H9 (cell line): ENCODE measurements at regions not wholly inside any gene's neighbourhood (a gene's known extent, or its start where the extent isn't known, plus 50 kb on each side); places are given as distances from the start of the nearest gene placed in this dataset.

ENCODE experiments used
- DNase-seq: peaks from one replicate; pipeline ENCODE4 v3.0.0-alpha.2; 2017
- H2AFZ ChIP-seq: one replicate; pipeline ENCODE4 v1.6.1; 2013; ENCODE audit warnings: mild to moderate bottlenecking, low read length, control low read depth, moderate library complexity
- H2AK5ac ChIP-seq: 2 replicates; pipeline ENCODE4 v1.6.1; 2013; ENCODE audit warnings: low read length, control low read depth, mixed read lengths; ENCODE audit not compliant: insufficient read length
- H2BK120ac ChIP-seq: one replicate; pipeline ENCODE4 v1.6.1; 2013; ENCODE audit warnings: low read depth, mild to moderate bottlenecking, low read length, control low read depth, inconsistent platforms; ENCODE audit not compliant: poor library complexity, severe bottlenecking
- H2BK12ac ChIP-seq: 2 replicates; pipeline ENCODE4 v1.6.1; 2013; ENCODE audit warnings: low read length, control low read depth, mixed read lengths, low read depth; ENCODE audit not compliant: insufficient read length
- H2BK15ac ChIP-seq: 2 replicates; pipeline ENCODE4 v1.6.1; 2013; ENCODE audit warnings: low read depth, low read length, control low read depth
- H2BK20ac ChIP-seq: one replicate; pipeline ENCODE4 v1.6.1; 2013; ENCODE audit warnings: low read depth, mild to moderate bottlenecking, low read length, control low read depth, inconsistent platforms; ENCODE audit not compliant: poor library complexity, severe bottlenecking
- H2BK5ac ChIP-seq: 2 replicates; pipeline ENCODE4 v1.6.1; 2013; ENCODE audit warnings: low read length, control low read depth, mixed read lengths; ENCODE audit not compliant: insufficient read length
- H3K14ac ChIP-seq: 2 replicates; pipeline ENCODE4 v1.6.1; 2013; ENCODE audit warnings: low read length, control low read depth; ENCODE audit not compliant: insufficient read depth
- H3K18ac ChIP-seq: 2 replicates; pipeline ENCODE4 v1.6.1; 2013; ENCODE audit warnings: low read depth, mild to moderate bottlenecking, mixed read lengths, low read length, control low read depth; ENCODE audit not compliant: insufficient read length
- H3K23ac ChIP-seq: 2 replicates; pipeline ENCODE4 v1.6.1; 2013; ENCODE audit warnings: low read length, control low read depth, mixed read lengths, low read depth; ENCODE audit not compliant: insufficient read length
- H3K23me2 ChIP-seq: 2 replicates; pipeline ENCODE4 v1.6.1; 2013; ENCODE audit warnings: low read depth, mild to moderate bottlenecking, mixed read lengths, low read length, control low read depth; ENCODE audit not compliant: insufficient read length, poor library complexity, severe bottlenecking
- H3K27ac ChIP-seq: 2 replicates; pipeline ENCODE4 v1.5.1; 2013; ENCODE audit warnings: low read length, control low read depth, mixed read lengths, low read depth; ENCODE audit not compliant: insufficient read length
- H3K27me3 ChIP-seq: 2 replicates; pipeline ENCODE4 v1.6.1; 2013; ENCODE audit warnings: low read length, control low read depth, inconsistent platforms; ENCODE audit not compliant: insufficient read depth
- H3K4ac ChIP-seq: 2 replicates; pipeline ENCODE4 v1.6.1; 2013; ENCODE audit warnings: low read depth, mild to moderate bottlenecking, control low read depth, inconsistent platforms, low read length, moderate library complexity
- H3K4me1 ChIP-seq: 2 replicates; pipeline ENCODE4 v1.6.1; 2013; ENCODE audit warnings: low read length, control low read depth, inconsistent platforms; ENCODE audit not compliant: insufficient read depth
- H3K4me2 ChIP-seq: 2 replicates; pipeline ENCODE4 v1.6.1; 2013; ENCODE audit warnings: low read length, control low read depth, mixed read lengths; ENCODE audit not compliant: insufficient read length, insufficient read depth
- H3K56ac ChIP-seq: 2 replicates; pipeline ENCODE4 v1.6.1; 2013; ENCODE audit warnings: low read depth, mild to moderate bottlenecking, mixed read lengths, low read length, control low read depth; ENCODE audit not compliant: insufficient read length
- H3K79me1 ChIP-seq: 2 replicates; pipeline ENCODE4 v1.6.1; 2013; ENCODE audit warnings: low read depth, mild to moderate bottlenecking, moderate library complexity, low read length, control low read depth, inconsistent platforms; ENCODE audit not compliant: insufficient read depth, poor library complexity, severe bottlenecking
- H3K79me2 ChIP-seq: 2 replicates; pipeline ENCODE4 v1.6.1; 2013; ENCODE audit warnings: low read length, control low read depth, inconsistent platforms; ENCODE audit not compliant: insufficient read depth
- H3K9ac ChIP-seq: 2 replicates; pipeline ENCODE4 v1.6.1; 2013; ENCODE audit warnings: low read length, control low read depth, mixed read lengths; ENCODE audit not compliant: insufficient read length; ENCODE audit errors: extremely low read depth
- H3K9me3 ChIP-seq: one replicate; pipeline ENCODE4 v1.6.1; 2013; ENCODE audit warnings: low read depth, low read length, inconsistent platforms; ENCODE audit not compliant: control insufficient read depth
- H3T11ph ChIP-seq: one replicate; pipeline ENCODE4 v1.6.1; 2013; ENCODE audit warnings: mild to moderate bottlenecking, low read length, control low read depth, inconsistent platforms
- H4K20me1 ChIP-seq: one replicate; pipeline ENCODE4 v1.6.1; 2013; ENCODE audit not compliant: control insufficient read depth, insufficient read length, insufficient read depth
- H4K5ac ChIP-seq: 2 replicates; pipeline ENCODE4 v1.6.1; 2013; ENCODE audit warnings: low read depth, mild to moderate bottlenecking, mixed read lengths, low read length, control low read depth; ENCODE audit not compliant: insufficient read length
- H4K8ac ChIP-seq: replicated peaks from 2 replicates; pipeline ENCODE4 v1.6.1; 2013; ENCODE audit warnings: low read length, control low read depth, mixed read lengths, low read depth; ENCODE audit not compliant: insufficient read length
- H4K91ac ChIP-seq: 2 replicates; pipeline ENCODE4 v1.6.1; 2013; ENCODE audit warnings: low read depth, mild to moderate bottlenecking, moderate library complexity, mixed read lengths, low read length, control low read depth; ENCODE audit not compliant: insufficient read length
- H3K27ac Mint-ChIP-seq, 3 experiments: 2 replicates in 2 of 3; 3 replicates in 1 of 3; pipeline ENCODE4 v1.8.0; 2020 to 2021; ENCODE audit warnings: mixed read lengths in 3 of 3, mild to moderate bottlenecking in 1 of 3, moderate library complexity in 1 of 3
- H3K27me3 Mint-ChIP-seq: 2 replicates; pipeline ENCODE4 v1.8.0; 2021; ENCODE audit warnings: low read depth, mild to moderate bottlenecking, moderate library complexity, mixed read lengths
- H3K36me3 Mint-ChIP-seq, 3 experiments: 2 replicates in 2 of 3; 3 replicates in 1 of 3; pipeline ENCODE4 v1.8.0; 2020 to 2021; ENCODE audit warnings: low read depth in 3 of 3, mixed read lengths in 3 of 3; ENCODE audit not compliant: insufficient read depth in 1 of 3
- H3K4me1 Mint-ChIP-seq, 2 experiments: 2 replicates each; pipeline ENCODE4 v1.8.0; 2020; ENCODE audit warnings: mixed read lengths in 2 of 2
- H3K4me3 Mint-ChIP-seq, 2 experiments: 2 replicates in 1 of 2; 3 replicates in 1 of 2; pipeline ENCODE4 v1.8.0; 2020 to 2021; ENCODE audit warnings: mild to moderate bottlenecking in 2 of 2, mixed read lengths in 2 of 2, moderate library complexity in 1 of 2
- H3K9me3 Mint-ChIP-seq, 2 experiments: 2 replicates in 1 of 2; 3 replicates in 1 of 2; pipeline ENCODE4 v1.8.0; 2020; ENCODE audit warnings: mild to moderate bottlenecking in 2 of 2, mixed read lengths in 2 of 2, moderate library complexity in 1 of 2
- WGBS: extraction: QIAGEN DNeasy Blood & Tissue Kit; methylation state at CpG from one replicate; pipeline ENCODE4 v1.1.7; 2013; ENCODE audit warnings: missing lambda C conversion rate, low lambda C conversion rate, mixed read lengths; ENCODE audit not compliant: insufficient read length; ENCODE audit errors: extremely low coverage; 5-methylcytosine and 5-hydroxymethylcytosine counted together
- TF ChIP-seq, protein P1 (sequence below): fragments of 200-600 bp; sonication (generic); conservative IDR thresholded peaks from 3 replicates; pipeline ENCODE4 v1.8.0; 2021; ENCODE audit warnings: antibody characterized with exemption, mild to moderate bottlenecking

DNA sequence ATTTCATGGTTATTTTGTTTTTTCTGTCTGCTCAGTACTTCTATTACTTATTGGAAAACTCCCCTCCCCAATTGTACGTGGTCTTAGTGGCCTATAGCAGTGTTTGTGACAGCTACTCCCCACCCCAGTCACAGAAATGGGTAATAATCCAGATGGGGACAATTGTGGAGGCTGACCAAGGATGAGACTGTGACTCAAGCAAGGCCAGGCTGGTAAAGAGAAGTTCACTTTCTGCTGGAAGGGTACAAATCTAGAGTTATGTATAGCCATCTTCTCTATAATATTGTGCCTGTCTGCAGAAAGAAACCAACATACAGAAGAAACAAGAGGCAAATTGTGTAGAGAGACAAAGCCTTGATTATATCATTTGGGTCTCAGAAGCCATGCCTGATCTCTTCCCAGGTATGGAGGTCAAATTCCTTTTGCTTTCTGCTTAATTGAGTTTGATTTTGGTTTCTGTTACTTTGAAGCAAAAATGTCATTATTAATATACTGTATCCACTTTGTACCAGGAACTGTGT is 270.4 kb downstream of the HLX start:
- Histone ChIP-seq H3K18ac (no peak overlapping the region), H3K79me2 (no peaks in the 10 kb centered on the region), H2AFZ (no peak overlapping the region), H3K23ac (no peak overlapping the region), H4K20me1 (no peaks in the 10 kb centered on the region), H3K4me2 (no peak overlapping the region), H3K9ac (no peak overlapping the region), H3K27ac (no peak overlapping the region), H2BK120ac (no peak overlapping the region), H3T11ph (no peak overlapping the region), H4K8ac (no peak overlapping the region), H2BK15ac (no peak overlapping the region), H2BK20ac (no peak overlapping the region), H2BK5ac (no peak overlapping the region), H2BK12ac (no peak overlapping the region), H3K9me3 (no peaks in the 10 kb centered on the region), H4K5ac (no peak overlapping the region), H3K14ac (no peak overlapping the region), H3K27me3 (no peaks in the 10 kb centered on the region), H4K91ac (no peak overlapping the region), H3K4me1 (no peaks in the 10 kb centered on the region), H3K79me1 (no peaks in the 10 kb centered on the region), H2AK5ac (no peak overlapping the region), H3K56ac (no peak overlapping the region), H3K23me2 (no peaks in the 10 kb centered on the region), H3K4ac (no peak overlapping the region)
- Mint-ChIP-seq H3K36me3 (no peaks in the 10 kb centered on the region), H3K27ac (no peak overlapping the region), H3K4me1 (peaks cover 3% of the 10 kb centered on the region in 2 experiments; a peak in 1 of 4 replicates), H3K9me3 (peaks cover 2 to 4% of the 10 kb centered on the region in 2 experiments; a peak in 3 of 5 replicates), H3K27me3 (peaks cover 3% of the 10 kb centered on the region), H3K4me3 (no peak overlapping the region)
- WGBS: no CpG with 5 or more reads among the region's 1 CpG
- TF ChIP-seq, protein P1, sequence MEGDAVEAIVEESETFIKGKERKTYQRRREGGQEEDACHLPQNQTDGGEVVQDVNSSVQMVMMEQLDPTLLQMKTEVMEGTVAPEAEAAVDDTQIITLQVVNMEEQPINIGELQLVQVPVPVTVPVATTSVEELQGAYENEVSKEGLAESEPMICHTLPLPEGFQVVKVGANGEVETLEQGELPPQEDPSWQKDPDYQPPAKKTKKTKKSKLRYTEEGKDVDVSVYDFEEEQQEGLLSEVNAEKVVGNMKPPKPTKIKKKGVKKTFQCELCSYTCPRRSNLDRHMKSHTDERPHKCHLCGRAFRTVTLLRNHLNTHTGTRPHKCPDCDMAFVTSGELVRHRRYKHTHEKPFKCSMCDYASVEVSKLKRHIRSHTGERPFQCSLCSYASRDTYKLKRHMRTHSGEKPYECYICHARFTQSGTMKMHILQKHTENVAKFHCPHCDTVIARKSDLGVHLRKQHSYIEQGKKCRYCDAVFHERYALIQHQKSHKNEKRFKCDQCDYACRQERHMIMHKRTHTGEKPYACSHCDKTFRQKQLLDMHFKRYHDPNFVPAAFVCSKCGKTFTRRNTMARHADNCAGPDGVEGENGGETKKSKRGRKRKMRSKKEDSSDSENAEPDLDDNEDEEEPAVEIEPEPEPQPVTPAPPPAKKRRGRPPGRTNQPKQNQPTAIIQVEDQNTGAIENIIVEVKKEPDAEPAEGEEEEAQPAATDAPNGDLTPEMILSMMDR: no peak
- DNase-seq: no peak
